Stimulated activated naive CD8-positive, alpha-beta T cell treated with anti-CD3 and anti-CD28 coated beads, Interleukin-15, Interleukin-2, amounts not matched to agents 100 U/mL and 50 U/mL, for 24 hours (primary cell): ENCODE measurements at regions not wholly inside any gene's neighbourhood (a gene's known extent, or its start where the extent isn't known, plus 50 kb on each side); places are given as distances from the start of the nearest gene placed in this dataset.
A peak's percentile ranks its signal among the peaks of the same experiment; 100 is the strongest.

Experiments
- ATAC-seq: fragments of 150-1000 bp; cut with Tn5 transposase; one replicate; pipeline ENCODE4 v1.10.0; 2021
- DNase-seq: peaks from one replicate; pipeline ENCODE4 v3.0.0; 2021

GRCh38 chr3:31350307-31350706 is 182.4 kb upstream of the STT3B start:
- ATAC-seq (no peak), DNase-seq (no peak)

- DNase-seq (no peak), ATAC-seq (no peak)
Measured at GRCh38 chr3:31352331-31352730, 180.4 kb upstream of the STT3B start.

GRCh38 chr3:31353166-31353565 is 179.6 kb upstream of the STT3B start:
- no peak for ATAC-seq
- no peak for DNase-seq

- no peak for DNase-seq
- no peak for ATAC-seq
Measured at GRCh38 chr3:31354373-31354772, 178.4 kb upstream of the STT3B start.

GRCh38 chr3:31355807-31356206 is 176.9 kb upstream of the STT3B start:
- DNase-seq: no peak
- no peak for ATAC-seq

- no peak for ATAC-seq
- no peak for DNase-seq
Measured at GRCh38 chr3:31356941-31357340, 175.8 kb upstream of the STT3B start.

- no peak for DNase-seq
- ATAC-seq: no peak
Measured at GRCh38 chr3:31357451-31357850, 175.3 kb upstream of the STT3B start.

- no peak for DNase-seq
- ATAC-seq: no peak
Measured at GRCh38 chr3:31358473-31359070, 174.2 kb upstream of the STT3B start.

GRCh38 chr3:31361371-31362273 is 171.1 kb upstream of the STT3B start:
- DNase-seq (no peak), ATAC-seq (no peak)

- DNase-seq (no peak), ATAC-seq (no peak)
Measured at GRCh38 chr3:31364188-31364587, 168.5 kb upstream of the STT3B start.

GRCh38 chr3:31364711-31365110 is 168.0 kb upstream of the STT3B start:
- no peak for ATAC-seq
- DNase-seq: no peak

- no peak for ATAC-seq
Measured at GRCh38 chr3:31367518-31367917, 165.2 kb upstream of the STT3B start.

GRCh38 chr3:31369637-31370379 is 162.9 kb upstream of the STT3B start:
- no peak for ATAC-seq
- no peak for DNase-seq

More at GRCh38 chr3:31367518-31367917, 165.2 kb upstream of the STT3B start:
- DNase-seq: no peak

GRCh38 chr3:31370380-31370666 is 162.4 kb upstream of the STT3B start:
- DNase-seq (no peak), ATAC-seq (no peak)

- ATAC-seq (no peak), DNase-seq (no peak)
Measured at GRCh38 chr3:31370681-31371080, 162.0 kb upstream of the STT3B start.

GRCh38 chr3:31371484-31372177 is 161.1 kb upstream of the STT3B start:
- no peak for DNase-seq
- no peak for ATAC-seq

GRCh38 chr3:31373681-31374080 is 159.0 kb upstream of the STT3B start:
- ATAC-seq (no peak), DNase-seq (no peak)

- peak; percentile 9 for DNase-seq
- peak; percentile 97 for ATAC-seq
Measured at GRCh38 chr3:31377045-31377642, 155.6 kb upstream of the STT3B start.

GRCh38 chr3:31378231-31378630 is 154.5 kb upstream of the STT3B start:
- ATAC-seq (no peak), DNase-seq (no peak)

GRCh38 chr3:31379598-31379997 is 153.1 kb upstream of the STT3B start:
- ATAC-seq: no peak
- DNase-seq: no peak

GRCh38 chr3:31382856-31383255 is 149.9 kb upstream of the STT3B start:
- DNase-seq (no peak), ATAC-seq (no peak)

GRCh38 chr3:31384117-31384516 is 148.6 kb upstream of the STT3B start:
- ATAC-seq: no peak
- DNase-seq: no peak
